Renal cortical epithelial cell (primary cell): ENCODE measurements at regions not wholly inside any gene's neighbourhood (a gene's known extent, or its start where the extent isn't known, plus 50 kb on each side); places are given as distances from the start of the nearest gene placed in this dataset.
A peak's percentile ranks its signal among the peaks of the same experiment; 100 is the strongest.

Experiments
- DNase-seq: peaks from one replicate; pipeline ENCODE4 v3.0.0-alpha.2; 2011; ENCODE audit warnings: low read depth

DNA sequence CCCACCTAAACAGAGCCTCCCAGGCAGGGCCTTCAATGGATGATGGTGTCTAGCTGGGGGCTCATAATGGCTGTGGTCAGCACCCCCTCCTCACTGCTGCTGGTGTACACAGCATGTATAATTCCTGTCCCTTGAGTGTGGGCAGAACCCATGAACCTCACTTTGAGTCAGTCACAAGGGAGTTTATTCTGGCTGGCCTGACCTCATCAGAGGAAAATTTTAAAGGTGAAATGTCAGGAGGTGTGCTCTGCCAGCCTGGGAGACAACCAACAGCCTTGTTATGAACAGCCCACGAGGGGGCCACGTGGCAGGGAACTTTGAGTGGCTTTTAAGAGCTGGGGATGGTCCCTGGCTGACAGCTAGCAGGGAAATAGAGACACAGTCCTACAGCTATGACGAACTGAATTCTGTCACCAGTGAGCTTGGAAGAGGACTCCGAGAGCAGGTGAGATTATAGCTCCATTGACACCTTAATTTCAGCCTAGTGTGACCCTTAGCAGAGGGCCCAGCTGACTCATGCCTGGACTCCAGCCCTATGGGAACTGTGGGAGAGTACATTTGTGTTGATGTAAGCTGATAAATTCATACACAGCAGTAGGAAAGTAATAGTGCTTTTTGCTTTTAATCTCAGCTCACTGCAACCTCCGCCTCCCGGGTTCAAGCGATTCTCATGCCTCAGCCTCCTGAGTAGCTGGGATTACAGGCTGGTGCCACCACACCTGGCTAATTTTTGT, 73.5 kb upstream of the RUNX3 start:
- peak; percentile 4 for DNase-seq

DNA sequence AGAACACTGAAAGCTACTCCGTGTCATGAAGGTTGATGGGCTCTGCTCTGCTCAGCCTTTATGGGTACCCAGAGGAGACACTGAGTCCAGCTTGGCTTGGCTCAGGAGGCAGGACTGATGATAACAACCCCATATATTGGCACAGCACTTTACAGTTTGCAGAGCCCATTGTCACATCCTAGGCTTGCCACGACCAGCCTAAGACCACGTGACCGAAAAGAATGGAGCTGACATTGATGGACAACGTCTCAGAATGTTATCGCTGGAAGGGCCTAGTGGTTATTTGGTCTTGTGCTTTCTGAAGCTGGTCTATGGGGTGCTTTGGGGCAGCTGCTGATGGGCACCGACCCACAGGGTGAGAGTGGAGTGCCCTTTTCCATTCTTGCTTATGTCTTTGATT, 72.9 kb upstream of the RUNX3 start:
- DNase-seq: no peak

DNA sequence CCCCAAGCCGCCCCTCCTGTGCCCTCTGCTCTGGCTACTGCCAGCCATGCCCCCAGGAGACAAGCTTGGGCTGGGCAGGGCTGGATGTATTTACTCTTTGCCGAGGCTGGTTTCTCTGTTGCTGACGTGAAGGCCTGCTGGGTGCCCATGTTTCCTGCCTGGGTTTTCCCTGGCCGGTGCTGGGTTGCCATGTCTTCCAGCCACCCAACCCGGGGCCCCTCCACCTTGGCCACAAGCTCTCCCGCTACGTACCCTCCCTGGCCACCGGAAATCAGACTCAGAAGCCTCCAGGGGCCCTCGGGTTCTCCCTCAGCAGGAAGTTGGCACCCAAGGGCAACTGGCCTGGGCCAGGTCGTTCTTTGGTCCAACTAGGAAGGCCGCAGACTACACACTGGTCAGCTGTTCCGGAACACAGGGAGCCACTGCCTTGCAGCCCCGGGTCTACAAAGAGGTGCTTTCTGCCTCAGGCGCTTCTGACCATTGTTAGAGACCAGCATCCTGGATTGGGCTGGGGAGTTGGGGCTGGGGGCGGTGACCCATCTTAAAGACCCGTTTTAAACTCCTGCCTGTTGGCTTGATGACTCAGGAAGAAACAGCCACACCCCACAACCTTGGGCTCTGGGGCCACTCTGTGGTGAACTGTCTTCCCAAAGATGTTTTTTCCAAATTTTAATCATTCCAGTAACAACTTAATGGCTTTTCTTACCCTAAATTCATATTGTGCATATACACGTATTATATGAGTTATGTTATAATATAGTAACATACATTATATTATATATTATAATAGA, 71.2 kb upstream of the RUNX3 start:
- no peak for DNase-seq

GRCh38 chr1:24999906-25000305, 69.8 kb upstream of the RUNX3 start:
- DNase-seq: no peak

GRCh38 chr1:24999426-24999825, 69.3 kb upstream of the RUNX3 start:
- no peak for DNase-seq

DNA sequence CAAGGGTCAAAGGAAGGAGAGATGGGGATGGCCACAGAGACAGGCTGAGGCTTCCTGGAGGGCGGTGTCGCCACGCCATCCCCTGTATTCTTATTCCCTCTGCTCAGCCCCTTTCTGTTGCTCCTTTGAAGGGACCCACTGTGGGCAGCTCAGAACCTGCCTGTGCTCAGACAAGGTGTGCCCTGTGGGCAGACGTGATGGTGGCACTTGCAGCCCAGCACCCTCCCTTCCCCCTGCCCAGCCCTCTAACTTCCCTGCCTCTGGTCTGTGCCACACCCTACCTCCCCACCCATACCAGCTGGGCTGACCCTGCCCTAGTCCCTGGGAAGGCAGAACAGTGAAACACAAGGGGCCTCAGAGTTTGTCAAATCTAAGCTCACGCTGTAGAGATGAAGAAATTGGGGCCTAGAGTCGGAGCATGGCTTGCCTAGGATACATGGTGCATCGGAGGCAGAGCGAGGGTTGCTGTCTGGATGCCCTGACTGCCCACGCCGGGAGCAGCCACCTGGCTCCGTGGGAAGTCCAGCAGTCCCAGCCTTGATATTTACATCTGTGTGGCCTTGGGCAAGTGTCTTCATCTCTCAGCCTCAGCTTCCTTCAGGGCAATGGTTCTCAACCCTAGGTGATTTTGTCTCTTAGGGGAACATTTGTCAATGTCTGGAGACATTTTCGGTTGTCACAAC, 68.6 kb upstream of the RUNX3 start:
- no peak for DNase-seq

DNA sequence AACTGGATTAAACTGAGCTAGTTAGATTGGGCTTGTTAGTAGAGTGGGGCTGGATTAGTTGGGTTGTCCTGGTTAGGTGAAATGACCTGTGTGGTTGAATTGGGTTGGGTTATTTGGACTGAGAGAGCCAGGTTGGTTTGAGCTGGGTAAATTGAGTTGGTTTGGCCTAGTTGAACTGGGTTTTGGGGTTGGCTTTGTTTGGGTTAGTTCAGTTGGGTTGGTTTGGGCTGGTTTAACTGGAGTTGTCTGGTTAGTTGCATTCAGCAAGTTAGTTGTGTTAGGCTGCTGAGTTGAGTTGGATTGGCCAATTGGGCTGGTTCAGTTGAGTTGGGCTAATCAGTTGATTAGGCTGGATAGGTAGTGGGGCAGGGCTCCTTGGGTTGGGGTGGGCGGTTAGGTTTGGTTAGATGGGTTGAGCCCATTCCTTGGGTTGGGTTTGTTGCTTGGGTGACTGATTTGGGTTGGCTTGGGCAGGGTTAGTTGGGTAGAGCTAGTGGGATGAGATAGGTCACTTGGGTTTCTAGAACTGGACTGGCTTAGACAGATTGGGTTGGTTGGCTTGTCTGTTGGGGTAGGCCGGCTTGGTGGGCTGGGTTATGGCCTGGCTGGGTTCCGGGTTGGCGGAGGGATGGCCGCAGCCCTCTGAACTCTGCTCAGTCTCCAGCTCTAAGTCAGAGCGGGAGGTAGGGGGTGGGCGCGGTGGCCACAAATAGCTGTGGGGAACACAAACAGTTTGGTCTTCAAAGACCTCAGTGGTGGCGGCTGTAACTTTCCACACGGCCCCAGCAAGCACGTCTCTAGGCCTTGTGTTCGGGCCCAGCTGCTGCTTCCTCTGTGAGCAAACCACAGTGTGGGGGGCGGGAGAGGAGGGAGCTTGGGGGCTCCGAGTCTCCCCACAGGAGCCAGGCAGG, 67.2 kb upstream of the RUNX3 start:
- DNase-seq: no peak

- no peak for DNase-seq
Measured at GRCh38 chr1:24996456-24996855, 66.4 kb upstream of the RUNX3 start.

GRCh38 chr1:24995661-24996060, 65.6 kb upstream of the RUNX3 start:
- DNase-seq: no peak

DNA sequence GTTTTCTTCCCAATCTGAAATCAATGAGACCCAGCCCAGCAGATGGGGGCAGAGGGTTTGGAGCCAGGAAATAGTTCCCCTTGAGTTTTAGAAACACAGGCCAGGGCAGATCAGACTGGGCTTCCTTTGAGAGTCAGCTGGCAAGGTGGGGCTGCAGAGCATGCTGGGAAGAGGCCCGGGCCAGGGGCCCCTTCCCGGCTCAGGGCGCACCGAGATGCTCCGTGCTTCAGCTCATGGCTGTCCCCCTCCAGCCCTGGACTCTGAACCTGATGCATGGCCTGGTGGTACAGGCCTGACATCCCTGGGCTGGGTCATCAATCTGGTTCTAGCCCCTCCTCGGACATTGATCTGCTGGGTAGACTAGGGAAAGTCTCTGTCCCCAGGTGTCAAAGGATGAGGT, 65.1 kb upstream of the RUNX3 start:
- DNase-seq: no peak

DNA sequence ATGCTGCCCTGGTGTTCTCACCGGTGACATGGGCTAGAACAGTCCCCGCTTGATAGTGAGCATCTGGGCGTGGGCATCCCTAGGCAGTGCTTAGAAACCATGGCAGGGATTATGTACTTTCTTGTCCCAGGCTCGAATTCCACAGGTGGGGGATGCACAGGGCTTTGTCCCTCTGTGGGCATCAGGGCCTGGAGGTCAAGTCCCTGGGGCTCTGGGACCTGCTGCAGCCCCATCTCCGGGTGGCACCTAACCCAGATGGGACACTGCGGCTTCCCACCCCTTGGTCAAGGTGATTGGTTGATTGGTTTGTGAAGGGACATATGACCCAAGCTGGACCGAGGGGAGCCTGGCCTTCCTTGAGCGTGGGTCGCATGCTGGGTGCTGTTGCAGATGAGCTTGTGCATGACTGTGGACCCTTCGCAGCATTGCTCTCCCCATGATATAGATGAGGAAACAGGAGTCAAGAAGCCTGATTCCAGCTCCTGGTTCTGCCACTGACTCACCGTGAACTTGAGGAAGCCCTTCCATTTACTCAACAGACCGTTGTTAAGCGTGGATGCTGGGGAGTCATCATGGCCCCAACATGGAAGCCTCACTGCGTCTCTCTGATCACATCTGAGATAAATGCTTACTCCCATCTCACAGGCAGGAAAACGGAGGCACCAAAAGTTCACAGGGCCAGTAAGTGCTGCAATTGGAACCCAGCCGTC, 64.0 kb upstream of the RUNX3 start:
- no peak for DNase-seq

DNA sequence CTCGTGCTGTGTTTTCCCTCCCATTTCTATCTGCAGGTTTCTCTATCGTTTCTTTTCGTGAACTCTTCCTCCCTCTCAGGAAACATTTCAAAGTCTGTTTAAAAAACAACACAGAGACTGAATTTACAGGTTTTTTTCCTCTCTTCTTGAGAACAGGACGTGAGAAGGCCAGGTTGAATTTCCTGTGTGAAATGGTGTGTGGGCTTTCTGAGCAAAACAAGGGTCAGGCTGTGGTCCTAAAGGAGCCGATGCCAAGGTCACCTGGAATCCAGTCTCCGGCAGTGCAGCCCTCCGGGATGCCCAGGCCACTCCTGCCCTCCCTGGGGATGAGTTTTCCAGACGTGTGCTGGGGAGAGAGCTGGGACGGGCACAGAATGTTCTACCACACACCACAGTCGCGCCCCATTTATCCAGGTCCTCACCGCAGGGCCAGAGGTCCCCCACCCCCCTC, 62.7 kb upstream of the RUNX3 start:
- peak; percentile 36 for DNase-seq

DNA sequence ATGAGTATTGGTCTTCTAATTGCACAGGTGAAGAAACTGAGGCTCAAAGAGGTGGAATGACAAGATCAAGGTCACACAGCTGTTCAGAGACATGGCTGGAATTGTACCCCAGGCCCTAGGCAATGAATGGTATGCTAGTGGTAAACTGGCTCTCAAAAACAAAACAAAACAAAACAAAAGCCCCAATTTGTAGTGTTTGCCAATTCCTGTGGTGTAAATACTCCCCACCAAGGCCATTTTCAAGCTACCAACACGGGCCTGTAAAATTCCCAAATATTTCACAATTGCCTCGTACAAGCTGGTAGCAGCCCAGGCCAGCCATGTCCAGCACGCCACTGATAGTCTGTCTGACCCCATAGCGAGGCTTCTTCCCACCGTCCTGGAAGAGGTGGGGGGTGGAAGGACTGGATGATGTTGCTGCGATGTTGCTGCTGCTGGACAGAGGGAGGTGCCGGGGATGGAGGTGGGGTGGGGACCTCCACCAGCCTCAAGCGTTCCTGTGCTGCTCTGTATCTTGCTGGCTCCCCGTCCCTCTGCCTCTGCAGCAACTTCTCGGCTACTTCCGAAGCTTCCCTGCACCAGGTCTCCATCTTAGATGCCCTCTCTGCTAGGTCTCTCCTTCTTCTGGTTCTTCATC, 62.2 kb upstream of the RUNX3 start:
- DNase-seq: no peak

- no peak for DNase-seq
Measured at GRCh38 chr1:24991697-24992096, 61.6 kb upstream of the RUNX3 start.

DNA sequence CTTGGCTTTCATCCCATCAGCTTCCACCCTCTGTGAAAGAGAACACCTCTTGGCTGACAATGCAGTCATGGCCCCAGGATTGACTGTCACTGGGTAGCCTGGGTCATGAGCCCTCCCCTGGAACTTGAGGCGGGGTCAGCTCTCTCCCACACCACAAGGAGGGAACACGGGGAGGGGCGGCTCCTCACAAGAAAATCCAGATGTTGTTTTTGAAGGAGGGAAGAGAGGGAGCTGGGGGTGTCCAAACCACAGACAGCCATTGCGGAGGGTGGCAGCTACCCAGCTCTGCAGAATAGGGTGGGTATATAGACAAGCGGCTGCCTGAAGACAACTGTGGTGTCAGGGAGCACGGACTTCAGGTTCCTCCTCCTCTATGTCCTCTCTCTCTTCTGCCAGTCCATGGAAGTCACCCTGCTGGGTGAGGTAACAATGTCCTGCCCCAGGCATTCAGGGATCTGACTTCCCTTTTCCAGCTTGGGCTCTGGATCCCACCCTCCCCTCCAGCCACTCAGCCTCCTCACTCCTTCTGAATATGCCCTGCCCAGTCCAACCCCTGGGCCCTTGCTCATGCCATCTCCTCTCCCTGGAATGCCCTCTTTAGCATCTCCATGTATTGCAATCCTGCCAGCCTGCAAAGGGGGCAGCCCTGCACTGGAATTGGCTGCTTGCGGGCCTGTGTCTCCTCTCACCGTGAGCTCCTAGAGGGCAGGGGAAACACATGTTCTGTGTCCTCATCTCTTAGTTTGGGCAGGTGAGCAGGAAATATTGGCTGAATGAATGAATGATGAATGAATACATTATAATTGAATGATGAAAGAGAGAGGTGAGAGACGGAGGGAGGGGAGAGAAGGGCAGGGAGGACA, 60.9 kb upstream of the RUNX3 start:
- no peak for DNase-seq

DNA sequence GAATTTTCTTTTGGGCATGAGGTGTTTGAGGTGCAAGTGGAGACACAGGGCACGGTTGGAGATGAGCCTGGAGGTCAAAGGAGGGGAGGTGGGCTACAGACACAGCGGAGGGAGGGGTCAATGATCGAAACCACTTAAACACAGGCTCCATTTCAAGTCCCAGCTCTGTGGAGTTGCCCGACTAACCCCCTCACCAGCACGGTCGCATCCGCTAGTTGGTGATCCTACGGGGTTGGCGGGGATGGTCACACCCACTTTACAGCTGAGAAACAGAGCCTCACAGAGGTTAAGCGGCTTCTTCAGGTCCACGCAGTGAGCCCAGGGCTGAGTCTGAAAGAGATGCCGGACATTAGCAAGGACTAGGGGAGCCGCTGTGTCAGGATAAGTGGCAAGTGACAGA, 60.1 kb upstream of the RUNX3 start:
- no peak for DNase-seq

- no peak for DNase-seq
Measured at GRCh38 chr1:24989082-24989481, 59.0 kb upstream of the RUNX3 start.

GRCh38 chr1:24988558-24988912, 58.5 kb upstream of the RUNX3 start:
- no peak for DNase-seq

GRCh38 chr1:24987875-24988557, 57.9 kb upstream of the RUNX3 start:
- no peak for DNase-seq
